ENCODE measurements at regions not wholly inside any gene's neighbourhood (a gene's known extent, or its start where the extent isn't known, plus 50 kb on each side); places are given as distances from the start of the nearest gene placed in this dataset.
A peak's percentile ranks its signal among the peaks of the same experiment; 100 is the strongest.

DNA sequence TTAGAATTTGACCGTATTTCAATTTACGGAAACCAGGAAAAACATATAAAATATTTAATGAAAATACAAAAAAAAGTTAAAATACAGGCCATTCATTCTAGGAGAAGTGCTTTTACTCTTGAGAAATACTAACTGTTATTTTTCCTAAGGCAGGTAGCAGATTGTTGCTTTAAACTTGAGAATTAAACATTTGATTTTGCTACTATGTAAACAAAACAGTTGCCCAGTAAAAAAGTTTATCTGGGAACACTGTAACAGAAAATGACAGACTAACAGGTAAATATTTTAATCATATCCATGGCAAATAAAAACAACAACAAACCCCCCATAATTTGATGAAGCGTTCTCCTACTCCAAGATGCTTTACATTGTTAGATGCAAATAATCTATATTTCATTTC lies 350.5 kb downstream of the CRPPA start:
- no peak for TF ChIP-seq CTCF (IDR thresholded peaks at IDR 0.05)
- TF ChIP-seq EP300 (IDR thresholded peaks at IDR 0.05): no peak
- TF ChIP-seq POLR2A (IDR thresholded peaks at IDR 0.05): no peak
- Histone ChIP-seq H3K27ac (peak overlapping the region in 2 of 4 donors; percentile 61 to 86), H3K4me3 (peak overlapping the region in 1 of 4 donors; percentile 4), H3K4me1 (peaks cover 0 to 21% (median 4%) of the 10 kb centered on the region in 4 donors), H3K36me3 (no peaks in the 10 kb centered on the region), H3K9me3 (no peaks in the 10 kb centered on the region), H3K27me3 (no peaks in the 10 kb centered on the region)
- no peak for DNase-seq (ENCODE audit: low spot score in 2 of 2)
- 69 to 72% methylated on average over 3 of the region's 3 CpGs for WGBS, 2 donors

DNA sequence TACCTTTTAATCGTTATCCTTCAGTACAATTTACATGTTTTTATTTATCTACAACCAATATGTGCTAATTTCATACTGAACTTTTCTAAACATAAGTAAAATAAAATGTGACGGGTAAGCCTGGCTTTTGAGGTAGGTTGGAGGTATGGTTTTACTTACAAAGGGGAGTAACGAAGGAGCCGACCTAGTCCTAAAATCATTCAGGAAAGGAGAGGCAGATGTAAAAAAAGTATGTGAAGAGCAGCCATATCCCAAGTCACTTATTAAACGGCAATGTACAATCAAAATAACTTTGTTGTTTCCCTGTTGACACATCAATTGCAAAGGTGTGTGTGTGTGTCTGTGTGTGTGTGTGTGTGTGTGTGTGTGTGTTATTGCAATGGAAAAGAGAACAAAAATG lies 351.3 kb downstream of the CRPPA start:
- no peaks in the 10 kb centered on the region for H3K9me3 ChIP-seq
- H3K4me3 ChIP-seq: peak overlapping the region in 2 of 4 donors; percentile 2 to 4
- WGBS, 2 donors: 47 to 50% methylated on average over 5 of the region's 5 CpGs
- no peaks in the 10 kb centered on the region for H3K27me3 ChIP-seq
- TF ChIP-seq POLR2A (IDR thresholded peaks at IDR 0.05) (no peak), EP300 (IDR thresholded peaks at IDR 0.05) (peak in 1 of 2 donors; percentile 6), CTCF (IDR thresholded peaks at IDR 0.05) (no peak)
- no peaks in the 10 kb centered on the region for H3K36me3 ChIP-seq
- peak overlapping the region in 2 of 4 donors; percentile 61 to 86 for H3K27ac ChIP-seq
- peaks cover 0 to 26% (median 4%) of the 10 kb centered on the region in 4 donors for H3K4me1 ChIP-seq
- DNase-seq (ENCODE audit: low spot score in 2 of 2): no peak

DNA sequence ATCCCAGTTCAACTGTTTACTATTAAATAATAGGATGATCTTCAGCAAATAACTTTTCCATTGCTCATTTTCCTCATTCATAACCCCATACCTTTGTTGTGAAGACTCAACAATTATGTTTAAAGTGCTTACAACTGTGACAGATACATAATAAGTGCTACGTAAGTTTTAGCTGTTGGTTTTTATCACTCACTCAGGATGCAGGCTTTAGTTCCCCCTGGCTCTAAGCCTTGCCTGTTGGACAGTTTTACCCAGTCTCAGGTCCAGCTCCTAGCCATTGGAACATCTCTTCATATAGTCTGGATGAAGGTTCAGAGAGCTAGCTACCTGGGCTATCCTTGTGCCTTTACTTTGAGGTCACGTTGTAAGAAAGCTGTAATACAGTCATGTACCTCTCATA lies 353.2 kb downstream of the CRPPA start:
- H3K4me1 ChIP-seq: peaks cover 0 to 30% (median 4%) of the 10 kb centered on the region in 4 donors
- H3K27me3 ChIP-seq: no peaks in the 10 kb centered on the region
- H3K4me3 ChIP-seq: no peak overlapping the region
- H3K27ac ChIP-seq: peak overlapping the region; percentile 21 to 86 (median 62)
- no peak for DNase-seq (ENCODE audit: low spot score in 2 of 2)
- no peaks in the 10 kb centered on the region for H3K9me3 ChIP-seq
- 71 to 75% methylated on average over 2 of the region's 2 CpGs for WGBS, 2 donors
- TF ChIP-seq EP300 (IDR thresholded peaks at IDR 0.05): no peak
- TF ChIP-seq CTCF (IDR thresholded peaks at IDR 0.05): no peak
- no peak for TF ChIP-seq POLR2A (IDR thresholded peaks at IDR 0.05)
- no peaks in the 10 kb centered on the region for H3K36me3 ChIP-seq

DNA sequence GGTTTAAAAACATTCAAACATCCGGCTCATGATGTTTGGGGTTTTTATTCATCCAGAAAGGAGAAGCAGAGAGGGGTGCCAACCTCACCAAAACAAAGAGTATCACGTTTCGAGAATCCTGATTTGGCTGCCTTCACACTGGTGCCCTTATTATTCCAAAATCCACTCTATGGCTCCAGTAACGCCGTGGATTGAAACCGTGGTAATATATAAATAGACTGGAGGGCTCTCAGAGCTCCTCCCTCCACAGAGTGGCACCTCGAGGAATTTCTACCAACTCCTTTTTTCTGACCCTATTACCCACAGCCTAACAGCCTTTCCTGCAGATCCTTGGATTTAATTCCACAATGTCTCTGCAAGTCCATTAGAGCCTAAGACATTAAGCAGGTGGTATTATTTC lies 353.6 kb downstream of the CRPPA start:
- no peak for TF ChIP-seq POLR2A (IDR thresholded peaks at IDR 0.05)
- TF ChIP-seq CTCF (IDR thresholded peaks at IDR 0.05): no peak
- no peak for TF ChIP-seq EP300 (IDR thresholded peaks at IDR 0.05)
- peaks cover 0 to 35% (median 4%) of the 10 kb centered on the region in 4 donors for H3K4me1 ChIP-seq
- 16 to 19% methylated on average over 7 of the region's 7 CpGs for WGBS, 2 donors
- DNase-seq (ENCODE audit: low spot score in 2 of 2): peak in 1 of 2 donors; percentile 21
- H3K9me3 ChIP-seq: no peaks in the 10 kb centered on the region
- peak overlapping the region in 1 of 4 donors; percentile 28 for H3K4me3 ChIP-seq
- no peaks in the 10 kb centered on the region for H3K27me3 ChIP-seq
- peak overlapping the region; percentile 21 to 86 (median 62) for H3K27ac ChIP-seq
- no peaks in the 10 kb centered on the region for H3K36me3 ChIP-seq

- peak in 1 of 2 donors; percentile 38 for DNase-seq (ENCODE audit: low spot score in 2 of 2)
- H3K9me3 ChIP-seq: no peaks in the 10 kb centered on the region
- TF ChIP-seq EP300 (IDR thresholded peaks at IDR 0.05): peak in 1 of 2 donors; percentile 72
- no peak for TF ChIP-seq CTCF (IDR thresholded peaks at IDR 0.05)
- WGBS, 2 donors: 35 to 37% methylated on average over 5 of the region's 5 CpGs
- H3K27me3 ChIP-seq: no peaks in the 10 kb centered on the region
- peaks cover 0 to 43% (median 5%) of the 10 kb centered on the region in 4 donors for H3K4me1 ChIP-seq
- H3K4me3 ChIP-seq: peak overlapping the region in 1 of 4 donors; percentile 28
- H3K27ac ChIP-seq: peak overlapping the region; percentile 21 to 86 (median 62)
- H3K36me3 ChIP-seq: no peaks in the 10 kb centered on the region
These were observed 354.4 kb downstream of the CRPPA start for GRCh38 chr7:16066805-16067459.

Measured in tibial nerve (tissue), 4 donors.